ENCODE measurements at regions not wholly inside any gene's neighbourhood (a gene's known extent, or its start where the extent isn't known, plus 50 kb on each side); places are given as distances from the start of the nearest gene placed in this dataset.

- H3K27me3 ChIP-seq (ENCODE audit: insufficient read depth, low read depth, low read length) = no peaks in the 10 kb centered on the region
- no peak overlapping the region for H3K4me3 ChIP-seq (ENCODE audit: low read length)
- TF ChIP-seq CTCF (IDR thresholded peaks at IDR 0.05; ENCODE audit: poor library complexity, severe bottlenecking) (no peak), EP300 (conservative IDR thresholded peaks at IDR 0.05; ENCODE audit: poor library complexity, severe bottlenecking) (no peak), MXI1 (conservative IDR thresholded peaks at IDR 0.05; ENCODE audit: poor library complexity, severe bottlenecking) (no peak)
- H3K36me3 ChIP-seq (ENCODE audit: insufficient read depth, low read length) = no peaks in the 10 kb centered on the region
- no peak overlapping the region for H2AFZ ChIP-seq (ENCODE audit: low read depth, low read length)
- H3K9me2 ChIP-seq (ENCODE audit: insufficient read depth, low read length) = no peaks in the 10 kb centered on the region
- H3F3A ChIP-seq (ENCODE audit: insufficient read depth, low read length, poor library complexity, severe bottlenecking) = no peaks in the 10 kb centered on the region
- no peak overlapping the region for H3K9ac ChIP-seq (ENCODE audit: low read length)
- H3K4me2 ChIP-seq (ENCODE audit: low read length) = no peak overlapping the region
- H4K20me1 ChIP-seq (ENCODE audit: insufficient read depth) = no peaks in the 10 kb centered on the region
- H3K9me3 ChIP-seq (ENCODE audit: low read length) = no peaks in the 10 kb centered on the region
- H3K79me2 ChIP-seq (replicated peaks; ENCODE audit: insufficient read depth, low read length) = no peaks in the 10 kb centered on the region
- H3K27ac ChIP-seq (ENCODE audit: low read length) = no peak overlapping the region
These were observed 236.4 kb upstream of the ZFP64 start for GRCh38 chr20:52427960-52428359.

- Histone ChIP-seq H3K9ac (ENCODE audit: low read length) (no peak overlapping the region), H3K79me2 (replicated peaks; ENCODE audit: insufficient read depth, low read length) (no peaks in the 10 kb centered on the region), H2AFZ (ENCODE audit: low read depth, low read length) (no peak overlapping the region), H3F3A (ENCODE audit: insufficient read depth, low read length, poor library complexity, severe bottlenecking) (no peaks in the 10 kb centered on the region), H3K4me2 (ENCODE audit: low read length) (no peak overlapping the region), H3K27me3 (ENCODE audit: insufficient read depth, low read depth, low read length) (no peaks in the 10 kb centered on the region), H3K36me3 (ENCODE audit: insufficient read depth, low read length) (no peaks in the 10 kb centered on the region), H3K9me2 (ENCODE audit: insufficient read depth, low read length) (no peaks in the 10 kb centered on the region), H4K20me1 (ENCODE audit: insufficient read depth) (no peaks in the 10 kb centered on the region), H3K4me3 (ENCODE audit: low read length) (no peak overlapping the region), H3K27ac (ENCODE audit: low read length) (peak overlapping the region; percentile 34), H3K9me3 (ENCODE audit: low read length) (no peaks in the 10 kb centered on the region)
- TF ChIP-seq CTCF (IDR thresholded peaks at IDR 0.05; ENCODE audit: poor library complexity, severe bottlenecking) (peak; percentile 21), EZH2 (IDR thresholded peaks at IDR 0.05; ENCODE audit: borderline replicate concordance, insufficient read depth, low read length, poor library complexity, severe bottlenecking) (no peak), EP300 (conservative IDR thresholded peaks at IDR 0.05; ENCODE audit: poor library complexity, severe bottlenecking) (peak; percentile 46)
These were observed 235.3 kb upstream of the ZFP64 start for GRCh38 chr20:52426856-52427255.

- no peaks in the 10 kb centered on the region for H3K79me2 ChIP-seq (replicated peaks; ENCODE audit: insufficient read depth, low read length)
- no peak overlapping the region for H3K9ac ChIP-seq (ENCODE audit: low read length)
- no peak overlapping the region for H3K4me3 ChIP-seq (ENCODE audit: low read length)
- no peaks in the 10 kb centered on the region for H3K9me3 ChIP-seq (ENCODE audit: low read length)
- TF ChIP-seq EZH2 (IDR thresholded peaks at IDR 0.05; ENCODE audit: borderline replicate concordance, insufficient read depth, low read length, poor library complexity, severe bottlenecking) (no peak), MXI1 (conservative IDR thresholded peaks at IDR 0.05; ENCODE audit: poor library complexity, severe bottlenecking) (no peak), RAD21 (conservative IDR thresholded peaks at IDR 0.05) (no peak), EP300 (conservative IDR thresholded peaks at IDR 0.05; ENCODE audit: poor library complexity, severe bottlenecking) (no peak), CTCF (IDR thresholded peaks at IDR 0.05; ENCODE audit: poor library complexity, severe bottlenecking) (no peak), REST (IDR thresholded peaks at IDR 0.05; ENCODE audit: borderline replicate concordance) (no peak)
- H3K36me3 ChIP-seq (ENCODE audit: insufficient read depth, low read length) = no peaks in the 10 kb centered on the region
- H3K4me2 ChIP-seq (ENCODE audit: low read length) = no peak overlapping the region
- no peaks in the 10 kb centered on the region for H3F3A ChIP-seq (ENCODE audit: insufficient read depth, low read length, poor library complexity, severe bottlenecking)
- H3K27me3 ChIP-seq (ENCODE audit: insufficient read depth, low read depth, low read length) = no peaks in the 10 kb centered on the region
- H4K20me1 ChIP-seq (ENCODE audit: insufficient read depth) = no peaks in the 10 kb centered on the region
- no peak overlapping the region for H2AFZ ChIP-seq (ENCODE audit: low read depth, low read length)
- no peak overlapping the region for H3K27ac ChIP-seq (ENCODE audit: low read length)
- H3K9me2 ChIP-seq (ENCODE audit: insufficient read depth, low read length) = no peaks in the 10 kb centered on the region
These were observed 234.1 kb upstream of the ZFP64 start for GRCh38 chr20:52425701-52426100.
